Peyer's patch (tissue), 4 donors: ENCODE measurements at regions not wholly inside any gene's neighbourhood (a gene's known extent, or its start where the extent isn't known, plus 50 kb on each side); places are given as distances from the start of the nearest gene placed in this dataset.

Experiments used
- DNase-seq, 3 donors: peaks; one replicate each; pipeline ENCODE4 v3.0.0-alpha.2; 2017 to 2019
- H3K27ac ChIP-seq, 4 donors: fragments of 200-600 bp; sonication (generic); one replicate each; pipeline ENCODE4 v1.5.1; 2016 to 2019
- H3K27me3 ChIP-seq, 2 donors: fragments of 200-600 bp; sonication (generic); one replicate each; pipeline ENCODE4 v1.5.1; 2019
- H3K36me3 ChIP-seq, 3 donors: fragments of 200-600 bp; sonication (generic); one replicate each; pipeline ENCODE4 v1.5.1; 2016 to 2019
- H3K4me1 ChIP-seq, 4 donors: fragments of 200-600 bp; sonication (generic); one replicate each; pipeline ENCODE4 v1.5.1; 2016 to 2019
- H3K4me3 ChIP-seq, 4 donors: fragments of 200-600 bp; sonication (generic); 1 replicate in 3 of 4; 2 replicates in 1 of 4; pipeline ENCODE4 v1.5.1; 2016 to 2019; ENCODE audit warnings: mild to moderate bottlenecking in 1 of 4
- H3K9me3 ChIP-seq, 4 donors: fragments of 200-600 bp; sonication (generic); one replicate each; pipeline ENCODE4 v1.5.1; 2016 to 2019; ENCODE audit warnings: mild to moderate bottlenecking in 1 of 4
- CTCF ChIP-seq, 6 experiments: fragments of 450-650 bp in 4 of 6; fragments of 200-600 bp in 2 of 6; sonication (generic) in 1 of 6; IDR thresholded peaks; one replicate each; pipeline ENCODE4 v1.5.1; 2017 to 2019; ENCODE audit warnings: antibody characterized with exemption in 6 of 6, mild to moderate bottlenecking in 3 of 6, moderate library complexity in 1 of 6
- POLR2A ChIP-seq, 2 donors: fragments of 450-650 bp; IDR thresholded peaks; one replicate each; pipeline ENCODE4 v1.5.1; 2017; ENCODE audit warnings: antibody characterized with exemption in 2 of 2, mild to moderate bottlenecking in 2 of 2, moderate library complexity in 2 of 2

DNA sequence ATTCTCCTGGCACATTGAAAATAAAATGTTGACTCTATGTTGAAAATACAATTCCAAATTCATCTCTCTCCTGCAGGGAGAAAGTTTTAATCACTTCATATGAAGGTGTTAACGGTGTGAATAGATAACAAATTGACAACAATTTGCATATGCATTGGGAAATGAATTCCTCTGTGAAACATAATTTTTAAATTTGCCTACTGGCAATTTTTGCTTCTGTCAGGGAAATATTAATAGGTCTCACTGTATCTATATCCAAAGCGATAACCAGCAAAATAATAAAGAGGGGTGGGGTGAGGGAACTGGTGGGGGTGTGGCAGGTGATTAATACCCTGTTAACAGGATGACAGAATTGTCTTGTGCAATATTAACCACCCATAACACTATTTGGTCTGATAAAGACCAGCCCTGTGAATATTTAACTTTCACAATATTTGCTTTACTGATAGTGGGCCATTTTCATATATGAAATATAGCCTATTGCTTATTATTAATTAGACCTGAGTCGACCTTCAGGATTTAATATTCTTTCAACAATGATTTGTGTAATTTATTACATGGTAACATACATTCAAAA is 239.0 kb upstream of the SSTR1 start:
- Histone ChIP-seq H3K4me1 (peaks cover 0 to 8% (median 0%) of the 10 kb centered on the region in 4 donors), H3K27me3 (no peaks in the 10 kb centered on the region), H3K4me3 (no peak overlapping the region), H3K9me3 (no peaks in the 10 kb centered on the region), H3K27ac (no peak overlapping the region), H3K36me3 (no peaks in the 10 kb centered on the region)
- TF ChIP-seq POLR2A (IDR thresholded peaks at IDR 0.05) (no peak), CTCF (IDR thresholded peaks at IDR 0.05) (no peak)
- no peak for DNase-seq

DNA sequence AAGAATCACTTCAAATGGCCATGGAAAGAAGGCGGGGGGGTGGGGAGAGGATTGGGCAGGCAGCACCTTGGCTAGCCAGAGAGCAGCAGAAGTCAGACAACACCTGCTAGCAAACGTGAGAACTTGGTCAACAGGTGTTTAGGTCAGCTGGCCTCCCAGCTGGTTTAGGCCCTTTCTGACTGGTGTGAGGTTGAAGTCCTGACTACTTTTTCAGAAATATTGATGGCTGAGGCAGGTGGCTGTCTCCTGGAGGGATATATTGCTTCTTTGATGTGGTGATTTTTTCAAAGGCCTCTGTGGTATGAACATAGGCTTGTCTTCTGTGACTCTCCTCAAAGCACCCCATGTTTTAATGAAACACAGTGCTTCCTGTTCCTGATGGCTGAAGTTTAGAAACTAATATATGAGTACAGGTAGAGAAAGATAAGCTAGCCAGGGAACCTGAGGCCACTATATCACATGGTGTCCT is 238.2 kb upstream of the SSTR1 start:
- Histone ChIP-seq H3K9me3 (no peaks in the 10 kb centered on the region), H3K27ac (peak overlapping the region in 1 of 4 donors; percentile 25), H3K4me1 (peaks cover 0 to 8% (median 0%) of the 10 kb centered on the region in 4 donors), H3K4me3 (no peak overlapping the region), H3K36me3 (no peaks in the 10 kb centered on the region), H3K27me3 (no peaks in the 10 kb centered on the region)
- DNase-seq: peak in 1 of 3 donors; percentile 47
- TF ChIP-seq POLR2A (IDR thresholded peaks at IDR 0.05): no peak
- TF ChIP-seq CTCF (IDR thresholded peaks at IDR 0.05): no peak

DNA sequence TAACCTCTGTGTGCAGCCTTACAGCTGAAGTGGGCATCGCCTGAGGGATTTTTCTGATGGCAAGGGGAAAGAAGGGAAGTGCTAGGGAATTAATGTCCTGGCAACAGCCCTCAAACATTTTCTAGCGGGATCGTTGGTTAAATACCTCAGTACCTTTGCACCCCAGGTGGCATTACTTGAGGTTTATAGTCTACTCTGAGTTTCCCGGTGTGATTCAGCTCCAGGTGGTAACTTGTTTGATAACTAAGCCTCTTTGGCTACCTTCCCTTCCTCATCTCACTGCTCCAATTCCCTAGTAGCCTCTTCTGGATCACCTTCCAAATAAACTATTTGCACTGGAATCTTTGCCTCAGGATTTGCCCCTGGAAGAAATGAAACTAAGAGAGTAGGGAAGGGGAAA is 237.0 kb upstream of the SSTR1 start:
- H3K36me3 ChIP-seq: no peaks in the 10 kb centered on the region
- no peaks in the 10 kb centered on the region for H3K27me3 ChIP-seq
- H3K4me1 ChIP-seq: peaks cover 0 to 8% (median 0%) of the 10 kb centered on the region in 4 donors
- H3K4me3 ChIP-seq: no peak overlapping the region
- no peak overlapping the region for H3K27ac ChIP-seq
- no peak for DNase-seq
- H3K9me3 ChIP-seq: no peaks in the 10 kb centered on the region
- TF ChIP-seq CTCF (IDR thresholded peaks at IDR 0.05): no peak
- no peak for TF ChIP-seq POLR2A (IDR thresholded peaks at IDR 0.05)

DNA sequence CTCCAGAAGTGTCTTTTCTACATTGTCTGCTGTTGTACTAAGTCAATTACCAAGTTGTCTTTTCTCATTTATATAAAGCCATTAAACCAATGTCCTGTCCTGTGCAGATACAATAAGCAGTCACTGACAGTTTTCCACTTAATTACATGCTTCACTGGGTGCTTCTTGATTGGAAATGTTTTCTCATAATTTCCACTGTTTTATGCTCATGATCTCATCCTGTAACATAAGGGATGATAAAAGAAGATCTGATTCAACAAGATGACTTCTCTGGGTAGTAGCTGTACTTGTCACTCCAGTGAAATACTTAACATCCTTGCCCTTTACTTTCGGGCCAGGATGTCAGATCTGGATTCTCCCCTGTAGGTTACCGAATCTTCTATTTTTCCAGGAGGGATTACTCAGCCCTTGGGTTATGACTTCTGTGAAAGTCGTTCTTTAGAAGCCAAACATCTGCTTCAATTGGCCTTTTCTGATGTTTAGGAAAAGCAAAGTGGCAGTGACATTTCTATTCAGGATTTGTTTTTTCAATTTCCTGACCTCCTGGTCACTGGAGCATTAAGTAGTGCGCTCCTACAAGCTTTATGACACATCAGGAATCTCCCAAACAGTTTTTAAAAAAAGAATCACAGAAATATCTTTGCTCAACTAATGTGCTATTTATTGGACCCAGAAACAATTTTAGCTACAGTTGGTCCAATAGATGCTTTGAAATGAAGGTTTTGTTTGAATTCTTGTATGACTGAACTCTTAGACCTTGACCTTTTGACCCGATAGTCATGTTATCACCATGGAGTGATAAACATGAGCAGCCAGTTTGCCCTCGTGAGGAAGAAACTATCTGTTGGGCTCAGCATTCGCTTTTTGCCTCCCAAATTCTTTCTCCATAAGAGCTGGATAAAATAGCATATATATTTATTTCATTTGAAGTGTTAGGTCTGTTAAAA is 234.5 kb upstream of the SSTR1 start:
- TF ChIP-seq POLR2A (IDR thresholded peaks at IDR 0.05) (no peak), CTCF (IDR thresholded peaks at IDR 0.05) (no peak)
- no peaks in the 10 kb centered on the region for H3K27me3 ChIP-seq
- H3K4me1 ChIP-seq: peaks cover 0 to 8% (median 0%) of the 10 kb centered on the region in 4 donors
- H3K9me3 ChIP-seq: no peaks in the 10 kb centered on the region
- no peak for DNase-seq
- no peak overlapping the region for H3K4me3 ChIP-seq
- no peak overlapping the region for H3K27ac ChIP-seq
- H3K36me3 ChIP-seq: no peaks in the 10 kb centered on the region

DNA sequence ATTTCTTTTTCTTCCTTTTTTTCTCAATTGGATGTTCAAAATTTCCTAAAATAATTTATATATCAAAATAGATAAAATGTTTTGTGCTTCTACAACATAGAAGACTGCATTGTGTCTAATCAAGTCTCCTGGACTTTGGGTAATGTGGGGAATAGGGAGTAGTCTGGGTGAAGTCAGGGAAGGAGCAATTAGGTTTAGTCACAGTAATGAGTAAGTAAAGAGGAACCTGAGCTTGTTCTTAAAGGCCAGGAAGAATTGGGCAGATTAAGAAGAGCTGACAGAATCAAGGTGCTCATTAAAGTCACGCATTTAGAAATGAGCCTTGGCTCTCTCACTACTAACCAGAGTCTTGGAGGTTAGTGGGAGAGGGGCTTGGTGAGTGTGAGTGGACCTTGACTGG is 233.3 kb upstream of the SSTR1 start:
- Histone ChIP-seq H3K27ac (no peak overlapping the region), H3K36me3 (no peaks in the 10 kb centered on the region), H3K27me3 (no peaks in the 10 kb centered on the region), H3K4me1 (peaks cover 0 to 8% (median 0%) of the 10 kb centered on the region in 4 donors), H3K4me3 (no peak overlapping the region), H3K9me3 (no peaks in the 10 kb centered on the region)
- TF ChIP-seq POLR2A (IDR thresholded peaks at IDR 0.05) (no peak), CTCF (IDR thresholded peaks at IDR 0.05) (no peak)
- no peak for DNase-seq
